Right lobe of liver (tissue), 4 donors: ENCODE measurements at regions not wholly inside any gene's neighbourhood (a gene's known extent, or its start where the extent isn't known, plus 50 kb on each side); places are given as distances from the start of the nearest gene placed in this dataset.

Experiments used
- POLR2A ChIP-seq: fragments of 450-650 bp; IDR thresholded peaks from one replicate; pipeline ENCODE4 v1.6.1; 2017; ENCODE audit warnings: antibody characterized with exemption, mild to moderate bottlenecking
- TF ChIP-seq, protein P1 (sequence below), 4 donors: fragments of 200-600 bp in 3 of 4; fragments of 450-650 bp in 1 of 4; IDR thresholded peaks; one replicate each; pipeline versions ENCODE4 v1.5.1 to v1.8.0; 2016 to 2022; ENCODE audit warnings: antibody characterized with exemption in 4 of 4, mild to moderate bottlenecking in 2 of 4
- donor health status: DM: no; HTN: no; CAD: no.
- donor health status: DM: no; HTN: no; CAD: no.
- donor health status: DM: no; HTN: yes; CAD: no.

DNA sequence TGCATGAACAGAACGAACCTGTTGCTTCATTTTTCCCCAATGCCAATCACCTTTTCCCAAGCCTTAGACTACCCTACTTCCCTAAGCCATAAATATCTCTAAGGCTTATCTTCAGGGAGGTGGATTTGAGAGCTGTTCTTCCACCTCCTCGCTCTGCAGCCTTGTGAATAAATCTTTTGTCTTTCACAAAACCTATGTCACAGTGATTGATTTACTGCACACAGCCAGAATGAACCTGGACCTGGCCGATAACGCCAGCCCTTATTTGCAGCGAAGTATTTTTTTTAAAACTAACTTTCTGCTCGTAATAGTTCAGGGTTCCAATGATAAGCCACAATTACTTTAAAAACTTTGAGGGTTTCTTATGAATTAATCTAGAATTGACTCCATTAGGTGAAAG, 632.6 kb downstream of the PTPRU start:
- TF ChIP-seq, protein P1, sequence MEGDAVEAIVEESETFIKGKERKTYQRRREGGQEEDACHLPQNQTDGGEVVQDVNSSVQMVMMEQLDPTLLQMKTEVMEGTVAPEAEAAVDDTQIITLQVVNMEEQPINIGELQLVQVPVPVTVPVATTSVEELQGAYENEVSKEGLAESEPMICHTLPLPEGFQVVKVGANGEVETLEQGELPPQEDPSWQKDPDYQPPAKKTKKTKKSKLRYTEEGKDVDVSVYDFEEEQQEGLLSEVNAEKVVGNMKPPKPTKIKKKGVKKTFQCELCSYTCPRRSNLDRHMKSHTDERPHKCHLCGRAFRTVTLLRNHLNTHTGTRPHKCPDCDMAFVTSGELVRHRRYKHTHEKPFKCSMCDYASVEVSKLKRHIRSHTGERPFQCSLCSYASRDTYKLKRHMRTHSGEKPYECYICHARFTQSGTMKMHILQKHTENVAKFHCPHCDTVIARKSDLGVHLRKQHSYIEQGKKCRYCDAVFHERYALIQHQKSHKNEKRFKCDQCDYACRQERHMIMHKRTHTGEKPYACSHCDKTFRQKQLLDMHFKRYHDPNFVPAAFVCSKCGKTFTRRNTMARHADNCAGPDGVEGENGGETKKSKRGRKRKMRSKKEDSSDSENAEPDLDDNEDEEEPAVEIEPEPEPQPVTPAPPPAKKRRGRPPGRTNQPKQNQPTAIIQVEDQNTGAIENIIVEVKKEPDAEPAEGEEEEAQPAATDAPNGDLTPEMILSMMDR (IDR thresholded peaks at IDR 0.05), result no peak
- TF ChIP-seq POLR2A, result no peak
